PC-9 (cell line): ENCODE measurements at regions not wholly inside any gene's neighbourhood (a gene's known extent, or its start where the extent isn't known, plus 50 kb on each side); places are given as distances from the start of the nearest gene placed in this dataset.

Source experiments
- BruUV-seq: library from RNA; stranded (reverse); fragments of 400-500 nt; replicated peaks from 2 replicates; lab custom pipeline; 2021; lab: Mats Ljungman, UMichigan
- CTCF ChIA-PET: fragments of 300-600 bp; sonication (Branson Sonifier 250); formaldehyde crosslinking; loops from one replicate; lab custom pipeline; 2022; ENCODE audit warnings: antibody characterized with exemption; lab: Charles Lee
- POLR2A ChIA-PET: fragments of 300-600 bp; sonication (Branson Sonifier 250); formaldehyde crosslinking; loops from one replicate; lab custom pipeline; 2022; ENCODE audit warnings: antibody characterized with exemption; ENCODE audit not compliant: unreplicated experiment; lab: Charles Lee
- DNase-seq, 2 experiments: peaks; one replicate each; pipeline versions ENCODE4 v3.0.0 to v3.0.0-alpha.2; 2015 to 2022; ENCODE audit warnings: mixed read lengths in 1 of 2
- H2AFZ ChIP-seq: fragments of 200-600 bp; sonication (generic); 2 replicates; pipeline ENCODE4 v1.8.1; 2017; ENCODE audit warnings: antibody characterized with exemption
- H3F3A ChIP-seq: fragments of 200-600 bp; sonication (generic); 2 replicates; pipeline ENCODE4 v1.8.1; 2017; ENCODE audit warnings: antibody characterized with exemption, mild to moderate bottlenecking, low read depth; ENCODE audit not compliant: insufficient read depth
- H3K27ac ChIP-seq: fragments of 200-600 bp; sonication (generic); 2 replicates; pipeline ENCODE4 v1.6.1; 2016; ENCODE audit warnings: mixed run types
- H3K27me3 ChIP-seq: fragments of 200-600 bp; sonication (generic); 2 replicates; pipeline ENCODE4 v1.6.1; 2016; ENCODE audit warnings: low read depth, mixed run types; ENCODE audit not compliant: insufficient read depth
- H3K36me3 ChIP-seq: fragments of 200-600 bp; sonication (generic); 2 replicates; pipeline ENCODE4 v1.6.1; 2016; ENCODE audit warnings: low read depth, mixed run types
- H3K4me1 ChIP-seq: fragments of 200-600 bp; sonication (generic); replicated peaks from 2 replicates; pipeline ENCODE4 v1.6.1; 2016; ENCODE audit warnings: mixed run types; ENCODE audit not compliant: insufficient read depth
- H3K4me2 ChIP-seq: fragments of 200-600 bp; sonication (generic); 2 replicates; pipeline ENCODE4 v1.6.1; 2017; ENCODE audit warnings: mixed run types
- H3K4me3 ChIP-seq: fragments of 200-600 bp; sonication (generic); 2 replicates; pipeline ENCODE4 v1.6.1; 2016; ENCODE audit warnings: mixed run types
- H3K79me2 ChIP-seq: fragments of 200-600 bp; sonication (generic); 2 replicates; pipeline ENCODE4 v1.6.1; 2017; ENCODE audit warnings: low read depth, mixed run types
- H3K9me2 ChIP-seq: fragments of 200-600 bp; sonication (generic); 2 replicates; pipeline ENCODE4 v1.8.1; 2017; ENCODE audit warnings: mild to moderate bottlenecking; ENCODE audit not compliant: insufficient read depth
- H3K9me3 ChIP-seq: fragments of 200-600 bp; sonication (generic); 2 replicates; pipeline ENCODE4 v1.8.1; 2016; ENCODE audit warnings: low read depth; ENCODE audit not compliant: insufficient read depth
- H4K20me1 ChIP-seq: fragments of 200-600 bp; sonication (generic); 2 replicates; pipeline ENCODE4 v1.8.1; 2017; ENCODE audit not compliant: insufficient read depth
- EZH2 ChIP-seq: fragments of 200-600 bp; sonication (generic); IDR thresholded peaks from 2 replicates; pipeline ENCODE4 v1.8.0; 2017; ENCODE audit warnings: antibody characterized with exemption, low read depth
- intact Hi-C: fragments of 100-400 bp; cut with micrococcal nuclease; formaldehyde crosslinking; loops from one replicate; pipeline ENCODE4 v1.10.0; 2022; ENCODE audit not compliant: unreplicated experiment
- TF ChIP-seq, protein P1 (sequence below): fragments of 200-600 bp; sonication (generic); conservative IDR thresholded peaks from 2 replicates; pipeline ENCODE4 v1.6.1; 2017; ENCODE audit warnings: mixed run types, antibody characterized with exemption, mild to moderate bottlenecking, moderate library complexity

DNA sequence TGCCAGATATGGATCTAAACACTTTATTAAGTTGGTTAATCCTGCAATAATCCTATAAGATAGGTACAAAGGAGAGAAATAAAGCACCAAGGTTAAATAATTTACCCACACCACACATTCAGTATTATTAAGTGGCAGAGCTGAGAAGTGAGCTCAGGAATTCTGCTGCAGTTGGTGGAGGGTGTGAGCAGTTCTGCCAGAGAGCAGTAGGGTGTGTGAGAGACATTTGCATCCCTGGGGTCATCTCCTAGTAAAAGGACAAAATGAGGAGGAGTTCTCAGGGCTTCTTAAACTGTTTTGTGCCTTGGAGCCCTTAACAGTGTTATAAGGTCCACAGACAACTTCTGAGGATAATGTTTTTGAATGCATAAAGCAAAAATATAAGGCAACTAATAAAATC lies 484.5 kb downstream of the TAFA4 start:
- CTCF ChIA-PET = no interaction called here
- intact Hi-C loops = no loop called here
- BruUV-seq = no TSS peak
- Histone ChIP-seq H3K4me1 (no peaks in the 10 kb centered on the region), H3K9me3 (no peaks in the 10 kb centered on the region), H3K4me2 (no peak overlapping the region), H3K9me2 (no peaks in the 10 kb centered on the region), H2AFZ (no peak overlapping the region), H3K36me3 (no peaks in the 10 kb centered on the region), H3K27ac (no peak overlapping the region), H3K79me2 (no peaks in the 10 kb centered on the region), H3K4me3 (no peak overlapping the region), H3F3A (no peaks in the 10 kb centered on the region), H3K27me3 (no peaks in the 10 kb centered on the region), H4K20me1 (no peaks in the 10 kb centered on the region)
- TF ChIP-seq EZH2 = no peak
- TF ChIP-seq, protein P1, sequence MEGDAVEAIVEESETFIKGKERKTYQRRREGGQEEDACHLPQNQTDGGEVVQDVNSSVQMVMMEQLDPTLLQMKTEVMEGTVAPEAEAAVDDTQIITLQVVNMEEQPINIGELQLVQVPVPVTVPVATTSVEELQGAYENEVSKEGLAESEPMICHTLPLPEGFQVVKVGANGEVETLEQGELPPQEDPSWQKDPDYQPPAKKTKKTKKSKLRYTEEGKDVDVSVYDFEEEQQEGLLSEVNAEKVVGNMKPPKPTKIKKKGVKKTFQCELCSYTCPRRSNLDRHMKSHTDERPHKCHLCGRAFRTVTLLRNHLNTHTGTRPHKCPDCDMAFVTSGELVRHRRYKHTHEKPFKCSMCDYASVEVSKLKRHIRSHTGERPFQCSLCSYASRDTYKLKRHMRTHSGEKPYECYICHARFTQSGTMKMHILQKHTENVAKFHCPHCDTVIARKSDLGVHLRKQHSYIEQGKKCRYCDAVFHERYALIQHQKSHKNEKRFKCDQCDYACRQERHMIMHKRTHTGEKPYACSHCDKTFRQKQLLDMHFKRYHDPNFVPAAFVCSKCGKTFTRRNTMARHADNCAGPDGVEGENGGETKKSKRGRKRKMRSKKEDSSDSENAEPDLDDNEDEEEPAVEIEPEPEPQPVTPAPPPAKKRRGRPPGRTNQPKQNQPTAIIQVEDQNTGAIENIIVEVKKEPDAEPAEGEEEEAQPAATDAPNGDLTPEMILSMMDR = no peak
- POLR2A ChIA-PET = no interaction called here
- no peak for DNase-seq

DNA sequence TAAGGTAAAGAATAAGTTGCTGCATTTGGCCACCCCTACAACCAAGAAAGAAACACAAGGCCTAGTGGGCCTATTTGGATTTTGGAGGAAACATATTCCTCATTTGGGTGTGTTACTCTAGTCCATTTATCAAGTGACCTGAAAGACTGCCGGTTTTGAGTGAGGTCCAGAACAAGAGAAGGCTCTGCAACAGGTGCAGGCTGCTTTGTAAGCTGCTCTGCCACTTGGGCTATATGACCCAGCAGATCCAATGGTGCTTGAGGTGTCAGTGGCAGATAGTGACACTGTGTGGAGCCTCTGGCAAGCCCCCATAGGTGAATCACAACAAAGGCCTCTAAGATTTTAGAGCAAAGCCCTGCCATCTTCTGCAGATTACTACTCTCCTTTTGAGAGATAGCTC lies 491.3 kb downstream of the TAFA4 start:
- Histone ChIP-seq H3K36me3 (no peaks in the 10 kb centered on the region), H3K9me2 (no peaks in the 10 kb centered on the region), H3K27ac (no peak overlapping the region), H3F3A (no peaks in the 10 kb centered on the region), H3K9me3 (no peaks in the 10 kb centered on the region), H3K79me2 (no peaks in the 10 kb centered on the region), H3K4me1 (no peaks in the 10 kb centered on the region), H3K4me2 (no peak overlapping the region), H4K20me1 (no peaks in the 10 kb centered on the region), H3K27me3 (no peaks in the 10 kb centered on the region), H2AFZ (no peak overlapping the region), H3K4me3 (no peak overlapping the region)
- no TSS peak for BruUV-seq
- POLR2A ChIA-PET = no interaction called here
- intact Hi-C loops = no loop called here
- CTCF ChIA-PET = no interaction called here
- DNase-seq = no peak
- TF ChIP-seq EZH2 = no peak
- TF ChIP-seq, protein P1 = no peak

DNA sequence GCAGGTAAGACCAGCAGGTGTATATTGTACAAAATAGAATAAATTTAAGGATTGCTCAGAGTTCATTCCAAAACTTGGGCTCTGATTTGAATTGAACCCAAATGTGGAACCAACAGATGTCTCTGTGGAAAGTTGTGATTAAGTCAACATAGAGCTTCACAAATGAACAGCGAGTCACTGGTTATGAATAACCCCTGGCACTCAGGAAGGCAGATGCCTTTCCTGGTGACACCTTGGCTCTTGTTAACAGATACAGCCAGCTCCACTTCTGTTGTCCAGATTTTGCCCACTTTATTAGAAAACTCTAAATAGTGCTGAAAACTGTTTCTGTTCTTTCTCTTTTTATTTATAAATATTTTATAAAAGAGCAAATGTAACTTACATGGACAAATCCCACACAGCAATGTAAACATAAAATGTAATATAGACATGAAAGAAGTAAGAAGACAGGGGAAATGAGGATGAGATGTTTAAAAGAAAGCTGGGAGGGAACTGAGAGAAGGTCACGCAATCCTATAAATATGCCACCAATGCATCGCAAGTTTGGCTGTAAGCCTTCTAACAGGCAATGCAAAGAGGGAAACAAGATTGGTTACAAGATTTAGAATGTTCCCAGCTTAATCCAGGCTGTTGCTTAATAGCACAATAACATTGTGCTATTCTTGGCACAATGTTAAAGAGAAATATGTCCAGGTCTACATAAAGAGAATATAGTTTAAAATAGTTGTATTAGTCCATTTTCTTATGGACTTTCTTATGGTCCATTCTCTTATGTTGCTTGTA lies 495.5 kb downstream of the TAFA4 start:
- Histone ChIP-seq H3K27me3 (no peaks in the 10 kb centered on the region), H3K9me2 (no peaks in the 10 kb centered on the region), H3K79me2 (no peaks in the 10 kb centered on the region), H3K4me3 (no peak overlapping the region), H4K20me1 (no peaks in the 10 kb centered on the region), H3K4me2 (no peak overlapping the region), H3K9me3 (no peaks in the 10 kb centered on the region), H3K27ac (no peak overlapping the region), H3K4me1 (no peaks in the 10 kb centered on the region), H3K36me3 (no peaks in the 10 kb centered on the region), H3F3A (no peaks in the 10 kb centered on the region), H2AFZ (no peak overlapping the region)
- POLR2A ChIA-PET = no interaction called here
- TF ChIP-seq, protein P1 = no peak
- TF ChIP-seq EZH2 = no peak
- no TSS peak for BruUV-seq
- intact Hi-C loops = no loop called here
- no peak for DNase-seq
- CTCF ChIA-PET = no interaction called here
